ENCODE measurements at regions not wholly inside any gene's neighbourhood (a gene's known extent, or its start where the extent isn't known, plus 50 kb on each side); places are given as distances from the start of the nearest gene placed in this dataset.

GRCh38 chr1:38115682-38116202, 69.1 kb upstream of the POU3F1 start:
- no peak overlapping the region for H3K4me3 ChIP-seq (ENCODE audit: low read length in 3 of 3)
- no peak overlapping the region for H3K27ac ChIP-seq (ENCODE audit: low read depth, low read length)
- H3K4me1 ChIP-seq (ENCODE audit: control insufficient read depth in 3 of 3, insufficient read depth in 3 of 3, low read length in 3 of 3) = peaks cover 0 to 10% (median 3%) of the 10 kb centered on the region in 3 donors
- no peaks in the 10 kb centered on the region for H3K9me3 ChIP-seq (ENCODE audit: control insufficient read depth in 3 of 3, low read length in 3 of 3)
- H3K27me3 ChIP-seq (ENCODE audit: control insufficient read depth in 3 of 3, insufficient read depth in 3 of 3, low read length in 3 of 3) = peaks cover 0 to 2% (median 0%) of the 10 kb centered on the region in 3 donors
- H3K9ac ChIP-seq (ENCODE audit: low read depth in 1 of 3, low read length in 3 of 3) = no peak overlapping the region
- H3K36me3 ChIP-seq (ENCODE audit: control insufficient read depth in 3 of 3, insufficient read depth in 3 of 3, low read length in 3 of 3) = no peaks in the 10 kb centered on the region

GRCh38 chr1:38115226-38115625, 68.6 kb upstream of the POU3F1 start:
- Histone ChIP-seq H3K27me3 (ENCODE audit: control insufficient read depth in 3 of 3, insufficient read depth in 3 of 3, low read length in 3 of 3) (peaks cover 0 to 2% (median 0%) of the 10 kb centered on the region in 3 donors), H3K27ac (ENCODE audit: low read depth, low read length) (no peak overlapping the region), H3K36me3 (ENCODE audit: control insufficient read depth in 3 of 3, insufficient read depth in 3 of 3, low read length in 3 of 3) (no peaks in the 10 kb centered on the region), H3K9ac (ENCODE audit: low read depth in 1 of 3, low read length in 3 of 3) (no peak overlapping the region), H3K4me1 (ENCODE audit: control insufficient read depth in 3 of 3, insufficient read depth in 3 of 3, low read length in 3 of 3) (peaks cover 0 to 10% (median 3%) of the 10 kb centered on the region in 3 donors), H3K9me3 (ENCODE audit: control insufficient read depth in 3 of 3, low read length in 3 of 3) (no peaks in the 10 kb centered on the region), H3K4me3 (ENCODE audit: low read length in 3 of 3) (no peak overlapping the region)

- Histone ChIP-seq H3K4me1 (ENCODE audit: control insufficient read depth in 3 of 3, insufficient read depth in 3 of 3, low read length in 3 of 3) (peaks cover 0 to 10% (median 3%) of the 10 kb centered on the region in 3 donors), H3K27ac (ENCODE audit: low read depth, low read length) (no peak overlapping the region), H3K4me3 (ENCODE audit: low read length in 3 of 3) (no peak overlapping the region), H3K9ac (ENCODE audit: low read depth in 1 of 3, low read length in 3 of 3) (peak overlapping the region in 1 of 3 donors; percentile 8), H3K9me3 (ENCODE audit: control insufficient read depth in 3 of 3, low read length in 3 of 3) (no peaks in the 10 kb centered on the region), H3K36me3 (ENCODE audit: control insufficient read depth in 3 of 3, insufficient read depth in 3 of 3, low read length in 3 of 3) (no peaks in the 10 kb centered on the region), H3K27me3 (ENCODE audit: control insufficient read depth in 3 of 3, insufficient read depth in 3 of 3, low read length in 3 of 3) (peaks cover 0 to 2% (median 0%) of the 10 kb centered on the region in 3 donors)
These were observed 67.8 kb upstream of the POU3F1 start for GRCh38 chr1:38114241-38115026.

GRCh38 chr1:38113159-38113666, 66.6 kb upstream of the POU3F1 start:
- Histone ChIP-seq H3K9me3 (ENCODE audit: control insufficient read depth in 3 of 3, low read length in 3 of 3) (no peaks in the 10 kb centered on the region), H3K9ac (ENCODE audit: low read depth in 1 of 3, low read length in 3 of 3) (no peak overlapping the region), H3K4me1 (ENCODE audit: control insufficient read depth in 3 of 3, insufficient read depth in 3 of 3, low read length in 3 of 3) (peaks cover 0 to 10% (median 0%) of the 10 kb centered on the region in 3 donors), H3K27ac (ENCODE audit: low read depth, low read length) (no peak overlapping the region), H3K27me3 (ENCODE audit: control insufficient read depth in 3 of 3, insufficient read depth in 3 of 3, low read length in 3 of 3) (no peaks in the 10 kb centered on the region), H3K36me3 (ENCODE audit: control insufficient read depth in 3 of 3, insufficient read depth in 3 of 3, low read length in 3 of 3) (no peaks in the 10 kb centered on the region), H3K4me3 (ENCODE audit: low read length in 3 of 3) (no peak overlapping the region)

- Histone ChIP-seq H3K36me3 (ENCODE audit: control insufficient read depth in 3 of 3, insufficient read depth in 3 of 3, low read length in 3 of 3) (no peaks in the 10 kb centered on the region), H3K9ac (ENCODE audit: low read depth in 1 of 3, low read length in 3 of 3) (no peak overlapping the region), H3K27me3 (ENCODE audit: control insufficient read depth in 3 of 3, insufficient read depth in 3 of 3, low read length in 3 of 3) (no peaks in the 10 kb centered on the region), H3K27ac (ENCODE audit: low read depth, low read length) (no peak overlapping the region), H3K9me3 (ENCODE audit: control insufficient read depth in 3 of 3, low read length in 3 of 3) (no peaks in the 10 kb centered on the region), H3K4me1 (ENCODE audit: control insufficient read depth in 3 of 3, insufficient read depth in 3 of 3, low read length in 3 of 3) (peaks cover 0 to 10% (median 0%) of the 10 kb centered on the region in 3 donors), H3K4me3 (ENCODE audit: low read length in 3 of 3) (no peak overlapping the region)
These were observed 65.0 kb upstream of the POU3F1 start for GRCh38 chr1:38111589-38111988.

- H3K9me3 ChIP-seq (ENCODE audit: control insufficient read depth in 3 of 3, low read length in 3 of 3) = no peaks in the 10 kb centered on the region
- H3K27ac ChIP-seq (ENCODE audit: low read depth, low read length) = no peak overlapping the region
- peaks cover 0 to 4% (median 3%) of the 10 kb centered on the region in 3 donors for H3K4me1 ChIP-seq (ENCODE audit: control insufficient read depth in 3 of 3, insufficient read depth in 3 of 3, low read length in 3 of 3)
- H3K4me3 ChIP-seq (ENCODE audit: low read length in 3 of 3) = no peak overlapping the region
- H3K9ac ChIP-seq (ENCODE audit: low read depth in 1 of 3, low read length in 3 of 3) = no peak overlapping the region
- H3K36me3 ChIP-seq (ENCODE audit: control insufficient read depth in 3 of 3, insufficient read depth in 3 of 3, low read length in 3 of 3) = no peaks in the 10 kb centered on the region
- H3K27me3 ChIP-seq (ENCODE audit: control insufficient read depth in 3 of 3, insufficient read depth in 3 of 3, low read length in 3 of 3) = peaks cover 0 to 5% (median 2%) of the 10 kb centered on the region in 3 donors
These were observed 58.7 kb upstream of the POU3F1 start for GRCh38 chr1:38105267-38105666.

GRCh38 chr1:38102636-38103035, 56.0 kb upstream of the POU3F1 start:
- Histone ChIP-seq H3K4me1 (ENCODE audit: control insufficient read depth in 3 of 3, insufficient read depth in 3 of 3, low read length in 3 of 3) (peaks cover 0 to 4% (median 3%) of the 10 kb centered on the region in 3 donors), H3K4me3 (ENCODE audit: low read length in 3 of 3) (no peak overlapping the region), H3K27me3 (ENCODE audit: control insufficient read depth in 3 of 3, insufficient read depth in 3 of 3, low read length in 3 of 3) (peaks cover 0 to 5% (median 2%) of the 10 kb centered on the region in 3 donors), H3K9me3 (ENCODE audit: control insufficient read depth in 3 of 3, low read length in 3 of 3) (no peaks in the 10 kb centered on the region), H3K36me3 (ENCODE audit: control insufficient read depth in 3 of 3, insufficient read depth in 3 of 3, low read length in 3 of 3) (no peaks in the 10 kb centered on the region), H3K27ac (ENCODE audit: low read depth, low read length) (no peak overlapping the region), H3K9ac (ENCODE audit: low read depth in 1 of 3, low read length in 3 of 3) (no peak overlapping the region)

GRCh38 chr1:38101037-38101785, 54.6 kb upstream of the POU3F1 start:
- no peak overlapping the region for H3K9ac ChIP-seq (ENCODE audit: low read depth in 1 of 3, low read length in 3 of 3)
- H3K27me3 ChIP-seq (ENCODE audit: control insufficient read depth in 3 of 3, insufficient read depth in 3 of 3, low read length in 3 of 3) = peaks cover 0 to 5% (median 2%) of the 10 kb centered on the region in 3 donors
- H3K9me3 ChIP-seq (ENCODE audit: control insufficient read depth in 3 of 3, low read length in 3 of 3) = no peaks in the 10 kb centered on the region
- H3K4me3 ChIP-seq (ENCODE audit: low read length in 3 of 3) = no peak overlapping the region
- peaks cover 0 to 4% (median 3%) of the 10 kb centered on the region in 3 donors for H3K4me1 ChIP-seq (ENCODE audit: control insufficient read depth in 3 of 3, insufficient read depth in 3 of 3, low read length in 3 of 3)
- no peaks in the 10 kb centered on the region for H3K36me3 ChIP-seq (ENCODE audit: control insufficient read depth in 3 of 3, insufficient read depth in 3 of 3, low read length in 3 of 3)
- H3K27ac ChIP-seq (ENCODE audit: low read depth, low read length) = no peak overlapping the region

GRCh38 chr1:38098101-38098847, 51.7 kb upstream of the POU3F1 start:
- Histone ChIP-seq H3K27me3 (ENCODE audit: control insufficient read depth in 3 of 3, insufficient read depth in 3 of 3, low read length in 3 of 3) (peaks cover 0 to 8% (median 2%) of the 10 kb centered on the region in 3 donors), H3K9ac (ENCODE audit: low read depth in 1 of 3, low read length in 3 of 3) (no peak overlapping the region), H3K4me3 (ENCODE audit: low read length in 3 of 3) (no peak overlapping the region), H3K36me3 (ENCODE audit: control insufficient read depth in 3 of 3, insufficient read depth in 3 of 3, low read length in 3 of 3) (no peaks in the 10 kb centered on the region), H3K9me3 (ENCODE audit: control insufficient read depth in 3 of 3, low read length in 3 of 3) (no peaks in the 10 kb centered on the region), H3K27ac (ENCODE audit: low read depth, low read length) (no peak overlapping the region), H3K4me1 (ENCODE audit: control insufficient read depth in 3 of 3, insufficient read depth in 3 of 3, low read length in 3 of 3) (peaks cover 0 to 4% (median 3%) of the 10 kb centered on the region in 3 donors)

Measured in skeletal muscle tissue (tissue), 3 donors.